Breast epithelium (tissue), 4 donors: ENCODE measurements at regions not wholly inside any gene's neighbourhood (a gene's known extent, or its start where the extent isn't known, plus 50 kb on each side); places are given as distances from the start of the nearest gene placed in this dataset.
A peak's percentile ranks its signal among the peaks of the same experiment; 100 is the strongest.

Experiments used
- DNase-seq, 2 donors: peaks; one replicate each; pipeline ENCODE4 v3.0.0-alpha.2; 2019; ENCODE audit warnings: low spot score in 2 of 2
- H3K27ac ChIP-seq, 2 donors: fragments of 200-600 bp; sonication (generic) in 1 of 2; one replicate each; pipeline ENCODE4 v1.5.1; 2016 to 2019; ENCODE audit warnings: mild to moderate bottlenecking in 1 of 2
- H3K27me3 ChIP-seq, 2 donors: fragments of 200-600 bp; sonication (generic) in 1 of 2; one replicate each; pipeline versions ENCODE4 v1.5.1 to v1.6.0; 2017 to 2019; ENCODE audit warnings: control low read depth in 1 of 2, mild to moderate bottlenecking in 1 of 2
- H3K36me3 ChIP-seq: fragments of 200-600 bp; one replicate; pipeline ENCODE4 v1.5.1; 2019
- H3K4me1 ChIP-seq, 2 donors: fragments of 200-600 bp; sonication (generic); one replicate each; pipeline ENCODE4 v1.5.1; 2016 to 2019; ENCODE audit warnings: control low read depth in 1 of 2
- H3K4me3 ChIP-seq, 3 donors: fragments of 200-600 bp; sonication (generic); 1 replicate in 2 of 3; 2 replicates in 1 of 3; pipeline ENCODE4 v1.5.1; 2016 to 2019; ENCODE audit warnings: mild to moderate bottlenecking in 3 of 3, moderate library complexity in 2 of 3
- H3K9me3 ChIP-seq, 2 donors: fragments of 200-600 bp; sonication (generic) in 1 of 2; one replicate each; pipeline ENCODE4 v1.5.1; 2016 to 2019; ENCODE audit warnings: control low read depth in 1 of 2
- POLR2A ChIP-seq: fragments of 450-650 bp; IDR thresholded peaks from one replicate; pipeline ENCODE4 v1.6.1; 2016; ENCODE audit warnings: antibody characterized with exemption, mild to moderate bottlenecking, moderate library complexity
- POLR2AphosphoS5 ChIP-seq, 3 donors: sonication (generic); formaldehyde crosslinking; IDR thresholded peaks; one replicate each; pipeline ENCODE4 v1.6.1; 2017; ENCODE audit warnings: antibody characterized with exemption in 3 of 3
- intact Hi-C: fragments of 100-400 bp; cut with DNase I; formaldehyde crosslinking; loops from one replicate; pipeline ENCODE4 v1.15.1; 2023; ENCODE audit warnings: low total_unique reads
- TF ChIP-seq, protein P1 (sequence below), 3 donors: fragments of 450-650 bp; IDR thresholded peaks; one replicate each; pipeline ENCODE4 v1.5.1; 2016 to 2017; ENCODE audit warnings: antibody characterized with exemption in 3 of 3, mild to moderate bottlenecking in 3 of 3, moderate library complexity in 3 of 3

DNA sequence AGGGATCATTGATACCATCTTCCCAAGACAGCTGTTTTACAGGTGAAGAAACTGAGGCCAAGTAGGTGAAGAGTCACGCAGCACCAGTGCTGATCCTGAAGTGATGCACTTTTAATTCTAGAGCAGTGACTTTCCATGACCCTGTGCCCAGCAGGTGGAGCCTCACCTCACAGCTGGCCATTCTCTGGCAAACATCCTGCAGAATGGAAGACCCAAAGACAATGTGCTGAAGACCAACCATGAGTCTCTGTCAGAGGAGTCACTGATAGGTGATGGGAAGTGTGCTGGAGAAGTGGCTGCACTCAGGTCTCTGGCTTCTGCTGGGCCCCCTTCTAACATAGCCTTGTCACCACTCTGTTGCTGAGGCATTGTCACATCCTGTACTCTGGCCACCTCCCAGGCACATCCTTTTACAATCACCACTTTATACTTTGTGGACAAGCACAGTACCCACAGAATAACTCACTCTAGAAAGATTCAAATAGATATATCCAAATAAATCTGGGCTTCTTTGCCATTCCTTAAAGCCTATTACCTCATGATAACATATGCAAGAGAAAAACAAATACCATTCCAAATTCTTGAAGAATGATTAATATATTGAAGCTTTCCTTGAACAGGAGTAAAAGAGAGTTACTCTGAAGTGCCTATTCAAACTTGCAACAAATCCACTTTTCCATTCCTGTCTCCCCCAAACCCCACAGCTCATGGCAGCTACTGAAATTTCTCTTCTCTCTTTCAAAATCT, 64.1 kb upstream of the SCOC start:
- no peaks in the 10 kb centered on the region for H3K27me3 ChIP-seq
- TF ChIP-seq, protein P1, sequence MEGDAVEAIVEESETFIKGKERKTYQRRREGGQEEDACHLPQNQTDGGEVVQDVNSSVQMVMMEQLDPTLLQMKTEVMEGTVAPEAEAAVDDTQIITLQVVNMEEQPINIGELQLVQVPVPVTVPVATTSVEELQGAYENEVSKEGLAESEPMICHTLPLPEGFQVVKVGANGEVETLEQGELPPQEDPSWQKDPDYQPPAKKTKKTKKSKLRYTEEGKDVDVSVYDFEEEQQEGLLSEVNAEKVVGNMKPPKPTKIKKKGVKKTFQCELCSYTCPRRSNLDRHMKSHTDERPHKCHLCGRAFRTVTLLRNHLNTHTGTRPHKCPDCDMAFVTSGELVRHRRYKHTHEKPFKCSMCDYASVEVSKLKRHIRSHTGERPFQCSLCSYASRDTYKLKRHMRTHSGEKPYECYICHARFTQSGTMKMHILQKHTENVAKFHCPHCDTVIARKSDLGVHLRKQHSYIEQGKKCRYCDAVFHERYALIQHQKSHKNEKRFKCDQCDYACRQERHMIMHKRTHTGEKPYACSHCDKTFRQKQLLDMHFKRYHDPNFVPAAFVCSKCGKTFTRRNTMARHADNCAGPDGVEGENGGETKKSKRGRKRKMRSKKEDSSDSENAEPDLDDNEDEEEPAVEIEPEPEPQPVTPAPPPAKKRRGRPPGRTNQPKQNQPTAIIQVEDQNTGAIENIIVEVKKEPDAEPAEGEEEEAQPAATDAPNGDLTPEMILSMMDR (IDR thresholded peaks at IDR 0.05), result no peak
- intact Hi-C loops, result no loop called here
- H3K36me3 ChIP-seq, result no peaks in the 10 kb centered on the region
- H3K4me3 ChIP-seq, result no peak overlapping the region
- no peak for DNase-seq
- peak overlapping the region in 1 of 2 donors; percentile 62 for H3K27ac ChIP-seq
- no peaks in the 10 kb centered on the region for H3K4me1 ChIP-seq
- H3K9me3 ChIP-seq, result no peaks in the 10 kb centered on the region

DNA sequence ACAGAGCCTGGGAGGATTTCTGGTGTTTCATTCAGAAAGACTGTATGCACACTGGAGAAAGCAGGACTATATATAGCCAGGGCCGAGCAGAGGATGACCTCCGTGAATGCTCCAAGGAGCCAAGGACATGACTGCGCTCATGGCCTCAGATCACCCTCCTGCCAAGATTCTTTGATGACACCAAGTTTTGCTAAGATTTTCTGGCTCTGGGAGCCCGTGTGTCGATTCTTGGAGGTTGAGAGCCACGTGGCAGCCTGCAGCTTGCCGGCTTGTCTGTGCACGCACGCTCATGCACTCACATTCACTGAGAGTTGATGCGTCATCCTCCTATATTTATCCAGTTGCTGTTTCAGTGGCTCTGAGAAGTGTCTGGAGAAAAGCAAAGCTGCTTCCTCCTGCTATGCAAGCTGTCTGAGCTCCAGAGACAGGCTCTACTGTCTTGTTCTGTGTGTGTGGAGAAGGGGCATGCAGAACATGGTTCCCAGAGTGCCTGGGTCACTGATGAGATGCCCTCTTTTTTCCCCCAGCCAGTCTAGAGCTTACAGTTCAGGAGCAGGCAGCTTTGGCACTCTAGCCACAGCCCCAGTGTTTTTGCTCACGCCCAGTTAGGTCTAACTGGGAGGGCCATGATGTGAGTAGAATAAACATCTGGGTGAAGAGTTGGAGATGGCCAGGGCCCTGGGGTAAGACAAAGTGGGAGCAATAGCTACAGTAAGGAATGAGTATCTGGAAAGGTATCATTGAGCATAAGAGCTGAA, 64.9 kb upstream of the SCOC start:
- intact Hi-C loops, result no loop called here
- no peaks in the 10 kb centered on the region for H3K4me1 ChIP-seq
- no peaks in the 10 kb centered on the region for H3K36me3 ChIP-seq
- peak overlapping the region in 1 of 2 donors; percentile 62 for H3K27ac ChIP-seq
- TF ChIP-seq POLR2AphosphoS5 (IDR thresholded peaks at IDR 0.05), result peak in 1 of 3 donors; percentile 41
- TF ChIP-seq, protein P1 (IDR thresholded peaks at IDR 0.05), result no peak
- DNase-seq, result peak; percentile 60
- H3K27me3 ChIP-seq, result no peaks in the 10 kb centered on the region
- no peaks in the 10 kb centered on the region for H3K9me3 ChIP-seq
- no peak overlapping the region for H3K4me3 ChIP-seq

DNA sequence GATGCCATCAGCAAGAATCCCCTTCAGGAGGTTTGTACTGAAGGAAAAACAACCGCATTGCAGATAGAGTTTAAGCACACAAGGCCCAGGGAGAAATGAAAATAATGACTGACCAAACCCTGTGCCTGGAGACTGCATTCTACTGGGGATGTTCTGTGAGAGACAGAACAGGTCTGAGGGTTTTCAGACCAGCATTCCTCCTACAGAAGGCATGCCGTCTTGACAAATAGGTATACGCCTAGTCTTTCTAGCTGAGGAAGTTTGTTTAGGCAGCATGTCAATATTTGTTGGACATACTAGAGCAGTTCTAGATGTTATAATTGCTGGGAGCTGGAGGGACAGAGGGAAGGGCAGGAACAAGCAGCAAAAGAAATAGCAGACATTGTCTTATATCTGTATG, 68.4 kb upstream of the SCOC start:
- no peak for TF ChIP-seq POLR2AphosphoS5 (IDR thresholded peaks at IDR 0.05)
- TF ChIP-seq POLR2A, result no peak
- intact Hi-C loops, result no loop called here
- Histone ChIP-seq H3K4me1 (no peaks in the 10 kb centered on the region), H3K27ac (no peak overlapping the region), H3K36me3 (no peaks in the 10 kb centered on the region), H3K4me3 (no peak overlapping the region), H3K27me3 (no peaks in the 10 kb centered on the region), H3K9me3 (no peaks in the 10 kb centered on the region)
- no peak for DNase-seq

DNA sequence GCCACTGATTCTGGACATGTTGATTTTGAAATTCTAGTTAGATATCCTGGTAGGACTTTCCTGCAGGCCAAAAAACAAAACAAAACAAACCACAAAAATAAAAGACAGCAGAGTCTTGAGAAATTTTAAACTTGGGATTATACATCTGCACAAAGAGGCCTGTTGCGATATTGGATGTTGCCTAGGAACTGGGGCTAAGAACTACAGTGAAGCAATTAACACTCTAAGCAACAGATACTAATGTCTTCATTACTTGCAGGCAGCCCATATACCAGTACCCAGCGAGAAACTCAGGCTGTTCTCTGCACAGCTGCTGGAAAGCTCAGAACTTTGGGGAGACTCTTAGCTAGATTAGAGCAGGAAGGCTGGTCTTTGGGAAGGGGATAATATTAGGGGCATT, 69.1 kb upstream of the SCOC start:
- intact Hi-C loops, result no loop called here
- Histone ChIP-seq H3K36me3 (no peaks in the 10 kb centered on the region), H3K4me3 (no peak overlapping the region), H3K27me3 (no peaks in the 10 kb centered on the region), H3K27ac (no peak overlapping the region), H3K9me3 (no peaks in the 10 kb centered on the region), H3K4me1 (no peaks in the 10 kb centered on the region)
- TF ChIP-seq, protein P1 (IDR thresholded peaks at IDR 0.05), result no peak
- TF ChIP-seq POLR2A (no peak), POLR2AphosphoS5 (IDR thresholded peaks at IDR 0.05) (no peak)
- no peak for DNase-seq

DNA sequence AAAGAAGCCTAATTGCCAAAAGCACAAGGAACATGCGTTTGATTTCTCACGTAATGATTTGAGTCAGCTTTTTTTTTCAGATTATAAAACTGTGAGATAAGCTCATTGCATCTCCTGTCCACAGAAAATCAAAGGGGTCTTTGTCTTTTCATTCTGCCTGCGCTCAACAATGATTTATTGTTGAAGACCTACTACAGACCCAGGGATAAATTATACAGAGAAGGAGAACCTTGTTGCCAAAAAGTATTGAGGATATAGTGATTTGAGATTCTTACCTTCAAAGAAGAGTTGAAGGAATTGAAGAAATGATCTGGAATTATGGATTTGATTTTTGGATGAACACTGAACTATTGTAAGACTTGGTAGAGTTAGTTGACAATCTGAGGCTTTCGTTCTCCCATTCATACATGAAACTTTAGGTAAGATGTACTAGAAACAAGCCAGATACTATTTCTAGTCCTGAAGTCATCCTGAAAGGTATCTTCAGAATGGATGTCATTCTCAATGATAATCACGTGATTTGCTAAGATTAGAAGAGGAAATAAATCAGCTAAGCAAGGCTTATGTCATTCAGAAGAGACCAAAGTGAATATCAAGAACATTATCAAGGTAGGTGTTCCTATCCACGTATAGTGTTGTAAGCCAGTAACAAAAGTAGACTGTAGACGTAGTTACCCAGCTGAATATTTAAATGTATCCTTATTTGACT, 71.1 kb upstream of the SCOC start:
- Histone ChIP-seq H3K27ac (no peak overlapping the region), H3K4me3 (no peak overlapping the region), H3K4me1 (no peaks in the 10 kb centered on the region), H3K27me3 (no peaks in the 10 kb centered on the region), H3K36me3 (no peaks in the 10 kb centered on the region), H3K9me3 (no peaks in the 10 kb centered on the region)
- TF ChIP-seq POLR2A (no peak), POLR2AphosphoS5 (IDR thresholded peaks at IDR 0.05) (no peak)
- TF ChIP-seq, protein P1 (IDR thresholded peaks at IDR 0.05), result no peak
- intact Hi-C loops, result no loop called here
- DNase-seq, result no peak
